ENCODE measurements at regions not wholly inside any gene's neighbourhood (a gene's known extent, or its start where the extent isn't known, plus 50 kb on each side); places are given as distances from the start of the nearest gene placed in this dataset.

- DNase-seq (ENCODE audit: insufficient read length, low spot score) (no peak), FAIRE-seq (no peak)
Observed at GRCh38 chr14:48925184-48925583, 661.0 kb downstream of the RPS29 start.

GRCh38 chr14:48914921-48915320 is 671.3 kb downstream of the RPS29 start:
- FAIRE-seq (no peak), DNase-seq (ENCODE audit: insufficient read length, low spot score) (no peak)

- FAIRE-seq: no peak
- DNase-seq (ENCODE audit: insufficient read length, low spot score): no peak
Observed at GRCh38 chr14:48914382-48914781, 671.8 kb downstream of the RPS29 start.

DNA sequence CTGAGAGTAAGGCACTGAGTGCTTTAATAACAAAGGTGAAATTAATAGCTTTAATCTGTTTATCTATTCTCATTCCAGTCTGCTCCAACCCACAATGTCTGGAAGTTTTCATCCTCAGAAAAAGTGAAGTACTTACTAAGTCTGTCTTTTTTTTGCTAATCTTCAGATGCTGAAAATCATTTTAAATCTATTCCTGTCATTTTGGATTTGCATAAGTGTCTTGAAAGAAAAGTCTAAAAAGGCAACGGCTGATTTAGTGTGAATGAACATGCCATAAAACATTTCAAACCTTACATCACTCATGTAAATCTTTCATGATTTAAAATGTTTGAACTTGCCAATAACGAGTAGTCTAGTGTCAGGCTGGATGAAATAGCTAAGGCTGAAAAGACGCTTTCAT is 685.6 kb downstream of the RPS29 start:
- no peak for FAIRE-seq
- no peak for DNase-seq (ENCODE audit: insufficient read length, low spot score)

- no peak for DNase-seq (ENCODE audit: insufficient read length, low spot score)
- no peak for FAIRE-seq
Observed at GRCh38 chr14:48890333-48890732, 695.8 kb downstream of the RPS29 start.

DNA sequence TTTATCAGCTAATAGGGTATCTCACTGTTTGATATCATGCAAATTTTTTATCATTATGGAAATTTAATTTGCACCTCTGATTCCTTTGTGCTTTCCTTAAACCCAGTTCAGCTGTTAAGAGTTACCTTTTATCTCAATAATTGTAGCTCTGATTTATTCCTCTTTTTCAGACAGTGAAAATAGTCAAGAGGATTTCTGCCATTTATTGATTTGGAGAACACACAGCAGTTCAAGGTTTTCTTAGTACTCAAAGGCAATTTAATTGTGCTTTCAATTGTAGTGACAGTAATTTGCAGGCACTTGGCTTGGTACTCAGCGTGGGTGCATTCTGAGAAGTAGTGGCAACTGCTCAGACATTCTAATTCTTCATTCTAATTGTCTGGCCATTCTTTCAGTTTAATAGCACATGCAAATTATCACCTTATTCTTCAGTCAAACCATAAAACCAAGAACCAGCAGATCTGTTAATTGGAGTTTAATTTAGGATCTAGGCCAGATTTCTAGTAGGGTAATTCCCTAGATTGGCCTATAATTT is 709.3 kb downstream of the RPS29 start:
- FAIRE-seq: no peak
- no peak for DNase-seq (ENCODE audit: insufficient read length, low spot score)

GRCh38 chr14:48874711-48875110 is 711.5 kb downstream of the RPS29 start:
- no peak for DNase-seq (ENCODE audit: insufficient read length, low spot score)

GRCh38 chr14:48857366-48857765 is 728.8 kb downstream of the RPS29 start:
- DNase-seq (ENCODE audit: insufficient read length, low spot score): no peak

More at GRCh38 chr14:48874711-48875110, 711.5 kb downstream of the RPS29 start:
- no peak for FAIRE-seq

GRCh38 chr14:48853159-48853558 is 733.0 kb downstream of the RPS29 start:
- FAIRE-seq: no peak
- DNase-seq (ENCODE audit: insufficient read length, low spot score): no peak

More at GRCh38 chr14:48857366-48857765, 728.8 kb downstream of the RPS29 start:
- no peak for FAIRE-seq

DNA sequence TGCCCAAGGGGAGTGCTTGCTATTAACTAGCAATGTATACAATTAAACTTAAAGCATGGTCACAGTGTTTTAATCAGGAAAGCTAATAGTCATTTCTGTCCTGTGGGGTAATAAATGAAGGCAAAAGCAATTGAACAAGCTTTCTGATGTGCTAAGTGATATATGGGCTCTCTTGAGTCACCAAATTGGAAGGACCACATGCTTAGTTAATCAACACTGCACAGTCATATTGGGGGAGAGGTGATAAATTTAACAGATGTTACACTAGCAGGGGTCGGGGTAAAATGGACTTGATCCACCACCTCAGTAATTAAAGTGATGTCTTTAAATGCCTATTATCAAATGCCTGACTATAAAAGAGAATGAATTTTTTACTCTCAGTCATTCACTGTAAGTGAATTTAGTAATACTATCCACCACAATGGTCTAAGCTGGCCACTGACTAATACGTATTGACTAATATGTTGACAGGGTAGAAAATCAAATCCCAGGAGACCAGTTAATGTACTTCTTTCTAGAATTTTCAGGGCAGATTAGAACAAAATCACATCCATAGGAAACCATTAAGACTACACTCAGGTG is 736.3 kb downstream of the RPS29 start:
- no peak for FAIRE-seq
- DNase-seq (ENCODE audit: insufficient read length, low spot score): no peak

DNA sequence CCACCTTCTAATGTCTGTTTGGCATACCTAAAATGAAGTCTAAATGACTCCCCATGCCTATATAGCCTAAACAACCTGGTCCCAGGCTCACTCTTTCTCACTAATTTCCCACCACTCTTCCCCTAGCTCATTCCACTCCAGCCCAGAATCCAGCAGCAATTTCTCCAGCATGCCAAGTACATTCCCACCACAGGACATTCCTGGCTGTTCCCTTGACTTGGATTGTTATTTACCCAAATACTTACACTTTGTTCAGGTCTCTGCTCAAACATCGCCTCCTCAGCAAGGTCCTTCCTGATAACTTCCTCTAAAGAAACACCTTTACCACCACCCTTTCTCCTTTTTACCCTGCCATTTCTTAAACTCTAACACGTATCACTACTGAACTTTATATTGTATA is 743.4 kb downstream of the RPS29 start:
- FAIRE-seq (no peak), DNase-seq (ENCODE audit: insufficient read length, low spot score) (no peak)

DNA sequence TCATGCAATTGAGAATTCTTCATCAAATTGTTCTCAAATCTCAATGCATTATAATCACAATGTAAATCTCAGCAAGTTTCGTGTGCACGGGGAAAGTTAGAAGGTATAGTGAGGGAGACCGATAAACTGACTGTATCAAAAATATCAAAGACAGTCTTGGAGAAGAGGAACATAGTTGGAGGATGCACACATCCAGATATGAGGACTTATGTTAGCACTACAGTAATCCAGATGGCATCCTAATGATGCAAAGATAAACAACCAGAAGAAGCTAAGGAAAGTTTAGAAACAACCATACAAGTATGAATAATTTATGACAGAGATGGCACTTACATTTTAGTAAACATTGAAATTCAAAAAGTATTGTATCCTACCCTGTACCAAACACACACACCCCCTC is 760.1 kb downstream of the RPS29 start:
- FAIRE-seq: no peak
- DNase-seq (ENCODE audit: insufficient read length, low spot score): no peak

GRCh38 chr14:48814562-48814961 is 771.6 kb downstream of the RPS29 start:
- DNase-seq (ENCODE audit: insufficient read length, low spot score) (no peak), FAIRE-seq (no peak)

DNA sequence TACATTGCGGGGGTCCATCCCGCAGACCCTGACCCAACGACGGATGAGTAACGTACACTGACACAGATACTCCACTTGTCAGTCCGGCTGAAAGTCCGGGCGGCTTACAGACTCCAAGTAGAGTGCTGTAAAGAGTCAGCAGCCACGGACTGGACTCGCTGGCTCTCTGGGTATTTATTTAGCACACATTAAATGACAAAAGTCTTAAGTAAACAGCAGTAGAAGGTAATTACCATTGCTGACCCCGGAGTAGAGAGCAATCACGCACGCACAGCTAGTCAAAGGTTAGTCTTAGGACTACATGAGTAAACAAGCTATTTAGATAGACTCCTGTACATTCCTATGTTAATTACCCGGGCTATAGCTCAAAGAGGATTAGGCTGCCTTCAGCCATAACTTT is 780.9 kb downstream of the RPS29 start:
- FAIRE-seq (no peak), DNase-seq (ENCODE audit: insufficient read length, low spot score) (no peak)

- no peak for DNase-seq (ENCODE audit: insufficient read length, low spot score)
- FAIRE-seq: no peak
Observed at GRCh38 chr14:48792376-48793024, 793.7 kb downstream of the RPS29 start.

- no peak for DNase-seq (ENCODE audit: insufficient read length, low spot score)
- no peak for FAIRE-seq
Observed at GRCh38 chr14:48788771-48789170, 797.4 kb downstream of the RPS29 start.

GRCh38 chr14:48786498-48786897 is 799.7 kb downstream of the RPS29 start:
- no peak for FAIRE-seq

GRCh38 chr14:48771717-48772116 is 814.5 kb downstream of the RPS29 start:
- FAIRE-seq (no peak), DNase-seq (ENCODE audit: insufficient read length, low spot score) (no peak)

More at GRCh38 chr14:48786498-48786897, 799.7 kb downstream of the RPS29 start:
- no peak for DNase-seq (ENCODE audit: insufficient read length, low spot score)

DNA sequence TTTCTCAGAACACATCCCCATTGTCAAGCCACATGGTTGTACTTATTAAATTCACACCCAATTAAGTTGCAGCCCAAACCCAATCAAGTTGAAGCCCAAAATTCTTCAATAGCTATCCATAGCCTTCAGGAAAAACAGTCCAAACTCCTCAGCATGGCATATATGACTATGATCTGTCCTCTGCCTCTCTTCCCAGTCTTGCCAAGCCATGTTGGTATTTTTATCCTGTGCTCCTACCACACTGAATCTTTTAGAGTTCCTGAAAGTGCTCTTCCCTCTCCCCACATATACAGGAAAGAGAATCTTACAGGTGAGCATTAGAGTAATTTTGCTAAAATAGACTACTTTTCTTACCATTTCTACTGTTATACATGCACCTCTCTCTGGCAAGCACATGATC is 834.9 kb downstream of the RPS29 start:
- DNase-seq (ENCODE audit: insufficient read length, low spot score) (no peak), FAIRE-seq (no peak)

DNA sequence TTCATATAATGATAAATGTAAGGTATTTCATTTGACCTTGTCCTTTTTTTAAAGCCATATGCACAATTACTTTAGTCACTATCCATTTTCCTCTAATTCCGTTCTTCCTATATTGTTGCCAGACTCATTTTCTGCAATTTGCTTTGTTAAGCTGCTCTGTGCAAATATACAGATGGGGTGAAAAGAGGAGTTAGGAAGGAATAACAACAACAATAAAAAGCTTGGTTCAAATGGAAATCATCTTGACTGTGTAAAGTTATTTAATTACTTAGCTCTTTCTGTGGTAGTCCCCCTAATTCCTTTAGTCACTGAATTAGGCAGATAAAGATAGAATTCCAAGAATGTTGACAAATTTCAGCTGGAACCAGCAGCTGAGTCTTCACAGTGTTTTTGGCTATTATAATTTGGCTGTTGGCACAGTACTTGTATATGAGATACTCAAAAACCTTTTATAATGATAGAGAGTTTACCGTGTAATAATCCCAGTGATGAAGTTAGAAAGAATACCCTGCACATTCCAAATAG is 838.0 kb downstream of the RPS29 start:
- FAIRE-seq (no peak), DNase-seq (ENCODE audit: insufficient read length, low spot score) (no peak)

DNA sequence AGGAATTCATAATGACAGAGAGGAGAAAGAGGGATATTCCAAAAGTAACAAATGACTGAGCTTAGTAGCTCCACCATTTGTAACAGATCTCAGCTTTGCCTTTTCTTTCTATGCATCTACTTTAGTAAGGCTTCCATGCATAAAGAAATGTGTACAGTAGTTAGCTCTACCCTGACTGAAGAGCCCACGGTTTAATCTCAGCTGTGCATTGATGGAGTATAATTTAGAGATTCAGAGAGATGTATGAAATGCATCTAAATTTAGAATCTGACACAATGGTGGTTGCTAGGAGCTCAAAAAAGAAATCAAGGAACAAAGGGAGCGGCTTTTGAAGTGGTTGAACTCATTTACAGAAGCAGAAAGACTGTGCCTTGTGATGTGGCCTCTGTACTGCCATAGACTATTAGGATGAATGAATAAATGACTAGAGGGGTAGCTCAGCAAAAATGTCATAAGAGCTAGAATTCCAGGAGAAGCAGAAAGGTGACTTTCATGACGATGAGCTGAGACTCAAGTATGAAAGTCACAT is 838.6 kb downstream of the RPS29 start:
- no peak for FAIRE-seq

GRCh38 chr14:48744202-48744601 is 842.0 kb downstream of the RPS29 start:
- DNase-seq (ENCODE audit: insufficient read length, low spot score): no peak
- FAIRE-seq: no peak

More for the DNA sequence above, 838.6 kb downstream of the RPS29 start:
- DNase-seq (ENCODE audit: insufficient read length, low spot score): no peak

Data from GM19239 (cell line).